GM12878 (cell line): ENCODE measurements at regions not wholly inside any gene's neighbourhood (a gene's known extent, or its start where the extent isn't known, plus 50 kb on each side); places are given as distances from the start of the nearest gene placed in this dataset.

Experiments used
- ATAC-seq: fragments of 200-7000 bp; cut with Tn5 transposase; 3 replicates; pipeline ENCODE4 v1.9.1; 2020; ENCODE audit warnings: mild to moderate bottlenecking, moderate library complexity
- BruUV-seq: library from RNA; stranded (reverse); fragments of 400-500 nt; replicated peaks from 2 replicates; lab custom pipeline; 2021; lab: Mats Ljungman, UMichigan
- CTCF ChIA-PET: fragments of 300-600 bp; sonication (Branson Sonifier 250); formaldehyde crosslinking; extraction: SDS; loops from one replicate; lab custom pipeline; 2021; ENCODE audit warnings: inconsistent platforms; lab: Yijun Ruan, JAX
- POLR2A ChIA-PET: fragments of 350-600 bp; formaldehyde crosslinking; extraction: SDS; loops from one replicate; lab custom pipeline; 2021; ENCODE audit warnings: inconsistent platforms; lab: Charles Lee
- RAD21 ChIA-PET: fragments of 300-600 bp; sonication (Branson Sonifier 250); formaldehyde crosslinking; loops from one replicate; lab custom pipeline; 2023; ENCODE audit warnings: antibody characterized with exemption; ENCODE audit not compliant: unreplicated experiment; lab: Charles Lee
- SMC1A ChIA-PET: fragments of 300-600 bp; sonication (Branson Sonifier 250); formaldehyde crosslinking; loops from one replicate; lab custom pipeline; 2023; ENCODE audit not compliant: unreplicated experiment, uncharacterized antibody; lab: Charles Lee
- DNase-seq: peaks from one replicate; pipeline ENCODE4 v3.0.0-alpha.2; 2011; ENCODE audit warnings: low read depth, low spot score
- FAIRE-seq: peaks from 3 replicates; lab custom pipeline; 2011; peaks lifted over from hg19 to GRCh38; lab: Jason Lieb, UNC
- H2AFZ ChIP-seq: 2 replicates; pipeline ENCODE4 v1.6.0; 2011; ENCODE audit warnings: low read depth, low read length, control low read depth; ENCODE audit not compliant: control insufficient read depth
- H3K27ac ChIP-seq: 2 replicates; pipeline ENCODE4 v1.5.1; 2011; ENCODE audit warnings: control low read depth; ENCODE audit not compliant: control insufficient read depth, insufficient read depth
- H3K27me3 ChIP-seq, 2 experiments: replicated peaks in 1 of 2; 2 replicates each; pipeline versions ENCODE4 v1.6.0 to v1.6.1; 2011; ENCODE audit warnings: low read length in 1 of 2; ENCODE audit not compliant: control insufficient read depth in 2 of 2, insufficient read depth in 2 of 2
- H3K36me3 ChIP-seq, 2 experiments: 2 replicates each; pipeline ENCODE4 v1.5.1; 2011; ENCODE audit warnings: low read length in 1 of 2; ENCODE audit not compliant: control insufficient read depth in 2 of 2, insufficient read depth in 2 of 2
- H3K4me1 ChIP-seq: 2 replicates; pipeline ENCODE4 v1.6.1; 2011; ENCODE audit warnings: mild to moderate bottlenecking, low read length, moderate library complexity, mixed read lengths; ENCODE audit not compliant: control insufficient read depth, insufficient read depth
- H3K4me2 ChIP-seq: 2 replicates; pipeline ENCODE4 v1.6.0; 2011; ENCODE audit warnings: control low read depth; ENCODE audit not compliant: control insufficient read depth, insufficient read depth
- H3K4me3 ChIP-seq: fragments of 200-600 bp; sonication (generic); 2 replicates; pipeline ENCODE4 v1.5.1; 2016
- H3K79me2 ChIP-seq: 2 replicates; pipeline ENCODE4 v1.6.0; 2011; ENCODE audit warnings: low read length; ENCODE audit not compliant: control insufficient read depth, insufficient read depth
- H3K9ac ChIP-seq: 2 replicates; pipeline ENCODE4 v1.8.0; 2011; ENCODE audit warnings: low read length, control low read depth, mixed read lengths; ENCODE audit not compliant: control insufficient read depth, insufficient read depth
- H3K9me3 ChIP-seq: replicated peaks from 3 replicates; pipeline ENCODE4 v1.5.1; 2011; ENCODE audit warnings: mild to moderate bottlenecking, low read length; ENCODE audit not compliant: control insufficient read depth, insufficient read depth
- H4K20me1 ChIP-seq: 2 replicates; pipeline ENCODE4 v1.6.0; 2011; ENCODE audit not compliant: control insufficient read depth, insufficient read depth
- CHD4 ChIP-seq: fragments of 200-600 bp; sonication (generic); IDR thresholded peaks from 2 replicates; pipeline ENCODE4 v1.6.1; 2016; ENCODE audit warnings: mild to moderate bottlenecking
- KDM1A ChIP-seq: fragments of 200-600 bp; sonication (generic); IDR thresholded peaks from 2 replicates; pipeline ENCODE4 v1.6.1; 2016; ENCODE audit warnings: borderline replicate concordance
- MTA3 ChIP-seq: IDR thresholded peaks from 2 replicates; pipeline ENCODE4 v1.6.1; 2012; ENCODE audit warnings: low read length, inconsistent platforms, borderline replicate concordance
- NFIC ChIP-seq: IDR thresholded peaks from 2 replicates; pipeline ENCODE4 v1.6.1; 2012; ENCODE audit warnings: low read depth, mild to moderate bottlenecking, inconsistent platforms, low read length, moderate library complexity
- RUNX3 ChIP-seq: IDR thresholded peaks from 2 replicates; pipeline ENCODE4 v1.6.1; 2012; ENCODE audit warnings: low read length, inconsistent platforms
- SMARCA5 ChIP-seq: fragments of 450-650 bp; IDR thresholded peaks from 2 replicates; pipeline ENCODE4 v1.6.1; 2017; ENCODE audit warnings: mild to moderate bottlenecking
- SPI1 ChIP-seq: IDR thresholded peaks from 2 replicates; pipeline ENCODE4 v1.6.1; 2011; ENCODE audit warnings: low read depth, mild to moderate bottlenecking, low read length, moderate library complexity, borderline replicate concordance; ENCODE audit not compliant: insufficient read depth
- SUPT20H ChIP-seq: IDR thresholded peaks from 2 replicates; pipeline ENCODE4 v1.6.1; 2011; ENCODE audit warnings: low read depth, mild to moderate bottlenecking, low read length, moderate library complexity, borderline replicate concordance; ENCODE audit not compliant: control insufficient read depth
- TCF3 ChIP-seq: IDR thresholded peaks from 2 replicates; pipeline ENCODE4 v1.6.1; 2012; ENCODE audit warnings: low read depth, mild to moderate bottlenecking, low read length, borderline replicate concordance; ENCODE audit not compliant: insufficient read depth
- ZSCAN29 ChIP-seq: fragments of 450-650 bp; IDR thresholded peaks from 2 replicates; pipeline ENCODE4 v1.6.1; 2017; ENCODE audit warnings: mild to moderate bottlenecking, moderate library complexity
- WGBS: methylation state at CpG from one replicate; pipeline ENCODE4 v1.1.6; 2016; ENCODE audit warnings: low lambda C conversion rate; ENCODE audit not compliant: insufficient replicate concordance, insufficient coverage; ENCODE audit errors: missing lambda C conversion rate; 5-methylcytosine and 5-hydroxymethylcytosine counted together
- in situ Hi-C: fragments of 300-500 bp; cut with MboI; formaldehyde crosslinking; loops from 9 replicates; pipeline ENCODE4 v1.14.3; 2018; ENCODE audit warnings: mixed read lengths
- intact Hi-C: fragments of 100-400 bp; cut with micrococcal nuclease; formaldehyde crosslinking; loops from one replicate; pipeline ENCODE4 v1.14.2; 2022; ENCODE audit not compliant: unreplicated experiment
- TF ChIP-seq, protein P1 (sequence below): IDR thresholded peaks from 2 replicates; pipeline ENCODE4 v1.6.1; 2011; ENCODE audit warnings: borderline replicate concordance, low read depth, mild to moderate bottlenecking, moderate library complexity, mixed read lengths, low read length; ENCODE audit not compliant: insufficient read depth; ENCODE audit errors: extremely low read length
- TF ChIP-seq, protein P2 (sequence below): IDR thresholded peaks from 2 replicates; pipeline ENCODE4 v1.6.1; 2011; ENCODE audit warnings: low read depth, mild to moderate bottlenecking, low read length, moderate library complexity, borderline replicate concordance; ENCODE audit errors: extremely low read depth
- TF ChIP-seq, protein P3 (sequence below): IDR thresholded peaks from 2 replicates; pipeline ENCODE4 v1.6.1; 2012; ENCODE audit warnings: low read depth, low read length, improper control_type of control experiment
- TF ChIP-seq, protein P4 (sequence below): fragments of 450-650 bp; IDR thresholded peaks from 2 replicates; pipeline ENCODE4 v1.6.1; 2016; ENCODE audit warnings: mild to moderate bottlenecking

DNA sequence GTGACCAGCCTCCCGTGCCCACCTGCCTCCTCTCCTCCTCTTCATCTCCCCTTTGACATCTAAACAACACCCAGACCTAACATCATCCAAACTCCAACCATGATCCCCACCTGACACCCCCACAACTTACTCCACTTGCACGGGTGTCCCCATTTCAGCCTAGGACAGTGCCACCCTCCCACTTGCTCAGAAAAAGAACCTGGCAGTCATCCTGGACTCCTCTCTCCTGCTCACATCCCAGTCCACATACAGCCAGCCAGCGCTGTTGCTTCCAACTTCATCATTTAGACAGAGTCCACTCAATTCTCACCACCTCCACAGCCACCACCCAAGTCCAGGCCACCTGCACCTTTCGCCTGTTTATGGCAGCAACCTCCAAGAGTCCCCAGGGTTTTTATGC is 485.7 kb downstream of the MN1 start (continued):
- TF ChIP-seq, protein P1, sequence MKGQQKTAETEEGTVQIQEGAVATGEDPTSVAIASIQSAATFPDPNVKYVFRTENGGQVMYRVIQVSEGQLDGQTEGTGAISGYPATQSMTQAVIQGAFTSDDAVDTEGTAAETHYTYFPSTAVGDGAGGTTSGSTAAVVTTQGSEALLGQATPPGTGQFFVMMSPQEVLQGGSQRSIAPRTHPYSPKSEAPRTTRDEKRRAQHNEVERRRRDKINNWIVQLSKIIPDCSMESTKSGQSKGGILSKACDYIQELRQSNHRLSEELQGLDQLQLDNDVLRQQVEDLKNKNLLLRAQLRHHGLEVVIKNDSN = no peak
- TF ChIP-seq NFIC (no peak), SMARCA5 (no peak)
- TF ChIP-seq, all 136 proteins: peak for 0

DNA sequence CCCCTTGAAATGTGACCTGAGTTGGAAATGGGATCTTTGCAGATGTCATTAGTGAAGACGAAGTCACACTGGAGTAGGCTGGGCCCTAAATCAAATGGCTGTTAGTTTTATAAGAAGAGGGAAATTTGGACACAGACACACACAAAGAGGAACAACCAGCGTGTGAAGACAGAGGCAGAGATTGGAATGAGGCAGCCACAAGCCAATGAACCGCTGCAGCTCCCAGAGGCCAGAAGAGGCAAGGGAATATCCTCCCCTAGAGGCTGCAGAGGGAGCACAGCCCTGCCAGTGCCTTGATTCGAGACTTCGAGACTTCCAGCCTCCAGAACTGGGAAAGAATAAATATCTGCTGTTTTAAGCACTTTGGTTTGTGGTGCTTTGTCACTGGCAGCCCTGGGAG is 484.5 kb downstream of the MN1 start:
- DNase-seq = no peak
- Histone ChIP-seq H2AFZ (no peak overlapping the region), H4K20me1 (no peaks in the 10 kb centered on the region), H3K27ac (no peak overlapping the region), H3K4me1 (no peaks in the 10 kb centered on the region), H3K79me2 (no peaks in the 10 kb centered on the region)
- POLR2A ChIA-PET = no interaction called here
- in situ Hi-C loops (no loop called here), intact Hi-C loops (no loop called here)
- TF ChIP-seq MTA3 = no peak
- TF ChIP-seq, all 136 proteins: peak for 0
- ChIA-PET CTCF (no interaction called here), RAD21 (no interaction called here), SMC1A (no interaction called here)
- no peaks in the 10 kb centered on the region for H3K27me3 ChIP-seq
- no peaks in the 10 kb centered on the region for H3K36me3 ChIP-seq
- no peak overlapping the region for H3K9ac ChIP-seq
- H3K9me3 ChIP-seq = no peaks in the 10 kb centered on the region; the same call in 2 of the 3 replicates
- FAIRE-seq (no peak), ATAC-seq (no peak)
- no TSS peak for BruUV-seq
- H3K4me2 ChIP-seq = no peak overlapping the region
- H3K4me3 ChIP-seq = no peak overlapping the region
- WGBS = 2% methylated on average over 5 of the region's 5 CpGs

DNA sequence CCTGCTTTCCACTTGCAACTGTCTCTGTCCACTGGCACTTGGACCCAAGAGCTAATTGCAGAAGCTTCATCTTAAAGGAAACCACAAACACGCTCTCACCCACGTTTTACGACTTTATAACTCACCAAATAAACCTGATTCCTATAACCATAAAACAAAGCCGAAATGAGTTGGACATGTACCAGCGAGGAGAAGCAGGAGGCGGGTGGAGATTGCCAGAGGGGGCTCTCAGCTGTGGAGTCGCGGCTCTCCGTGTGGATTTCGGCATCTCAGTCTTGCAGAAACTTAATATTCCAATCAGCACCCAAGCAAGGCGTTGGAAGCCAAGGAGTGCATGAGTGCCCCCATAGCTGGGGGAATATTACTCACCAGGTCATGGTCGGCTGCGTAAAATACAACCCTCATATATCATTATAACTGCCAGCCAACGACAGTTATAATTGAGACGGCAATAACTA is 483.6 kb downstream of the MN1 start:
- Histone ChIP-seq H3K36me3 (no peaks in the 10 kb centered on the region), H3K27ac (no peak overlapping the region), H2AFZ (no peak overlapping the region), H3K79me2 (no peaks in the 10 kb centered on the region), H3K4me1 (no peaks in the 10 kb centered on the region), H3K9me3 (no peaks in the 10 kb centered on the region), H3K27me3 (no peaks in the 10 kb centered on the region), H3K9ac (no peak overlapping the region), H4K20me1 (no peaks in the 10 kb centered on the region), H3K4me3 (no peak overlapping the region), H3K4me2 (no peak overlapping the region)
- RAD21 ChIA-PET = no interaction called here
- FAIRE-seq (no peak), DNase-seq (no peak), ATAC-seq (no peak)
- in situ Hi-C loops (no loop called here), intact Hi-C loops (no loop called here)
- POLR2A ChIA-PET = no interaction called here
- WGBS = 19% methylated on average over 15 of the region's 15 CpGs
- BruUV-seq = no TSS peak
- SMC1A ChIA-PET = no interaction called here
- CTCF ChIA-PET = interaction anchor here (0.7 kb wide), 1 partner anchor 108 kb away, joined by 3 read pairs; no protein-coding TSS in a partner anchor
- TF ChIP-seq SUPT20H (no peak), ZSCAN29 (no peak), CHD4 (no peak), SPI1 (no peak), RUNX3 (no peak), TCF3 (no peak), KDM1A (no peak)
- TF ChIP-seq, protein P2, sequence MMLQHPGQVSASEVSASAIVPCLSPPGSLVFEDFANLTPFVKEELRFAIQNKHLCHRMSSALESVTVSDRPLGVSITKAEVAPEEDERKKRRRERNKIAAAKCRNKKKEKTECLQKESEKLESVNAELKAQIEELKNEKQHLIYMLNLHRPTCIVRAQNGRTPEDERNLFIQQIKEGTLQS = no peak
- TF ChIP-seq, protein P3, sequence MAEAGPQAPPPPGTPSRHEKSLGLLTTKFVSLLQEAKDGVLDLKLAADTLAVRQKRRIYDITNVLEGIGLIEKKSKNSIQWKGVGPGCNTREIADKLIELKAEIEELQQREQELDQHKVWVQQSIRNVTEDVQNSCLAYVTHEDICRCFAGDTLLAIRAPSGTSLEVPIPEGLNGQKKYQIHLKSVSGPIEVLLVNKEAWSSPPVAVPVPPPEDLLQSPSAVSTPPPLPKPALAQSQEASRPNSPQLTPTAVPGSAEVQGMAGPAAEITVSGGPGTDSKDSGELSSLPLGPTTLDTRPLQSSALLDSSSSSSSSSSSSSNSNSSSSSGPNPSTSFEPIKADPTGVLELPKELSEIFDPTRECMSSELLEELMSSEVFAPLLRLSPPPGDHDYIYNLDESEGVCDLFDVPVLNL = no peak
- TF ChIP-seq, protein P4, sequence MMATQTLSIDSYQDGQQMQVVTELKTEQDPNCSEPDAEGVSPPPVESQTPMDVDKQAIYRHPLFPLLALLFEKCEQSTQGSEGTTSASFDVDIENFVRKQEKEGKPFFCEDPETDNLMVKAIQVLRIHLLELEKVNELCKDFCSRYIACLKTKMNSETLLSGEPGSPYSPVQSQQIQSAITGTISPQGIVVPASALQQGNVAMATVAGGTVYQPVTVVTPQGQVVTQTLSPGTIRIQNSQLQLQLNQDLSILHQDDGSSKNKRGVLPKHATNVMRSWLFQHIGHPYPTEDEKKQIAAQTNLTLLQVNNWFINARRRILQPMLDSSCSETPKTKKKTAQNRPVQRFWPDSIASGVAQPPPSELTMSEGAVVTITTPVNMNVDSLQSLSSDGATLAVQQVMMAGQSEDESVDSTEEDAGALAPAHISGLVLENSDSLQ = no peak
